ENCODE measurements at regions not wholly inside any gene's neighbourhood (a gene's known extent, or its start where the extent isn't known, plus 50 kb on each side); places are given as distances from the start of the nearest gene placed in this dataset.
"Not testable (repeated sequence)": the region's sequence is repeated elsewhere in the genome, so short reads cannot be mapped to it uniquely, and the experiment has no call there.

- DNase-seq (ENCODE audit: low spot score) = no peak
Measured at GRCh38 chr5:125863579-125863978, 559.6 kb upstream of the GRAMD2B start.

GRCh38 chr5:125865166-125865815 lies 557.9 kb upstream of the GRAMD2B start:
- DNase-seq (ENCODE audit: low spot score) = no peak

GRCh38 chr5:125868036-125868435 lies 555.2 kb upstream of the GRAMD2B start:
- DNase-seq (ENCODE audit: low spot score) = no peak

GRCh38 chr5:125870256-125870655 lies 553.0 kb upstream of the GRAMD2B start:
- no peak for DNase-seq (ENCODE audit: low spot score)

GRCh38 chr5:125874057-125874456 lies 549.2 kb upstream of the GRAMD2B start:
- DNase-seq (ENCODE audit: low spot score) = no peak

- DNase-seq (ENCODE audit: low spot score) = no peak
Measured at GRCh38 chr5:125874717-125875116, 548.5 kb upstream of the GRAMD2B start.

GRCh38 chr5:125877248-125877647 lies 546.0 kb upstream of the GRAMD2B start:
- DNase-seq (ENCODE audit: low spot score) = no peak

GRCh38 chr5:125882061-125882460 lies 541.1 kb upstream of the GRAMD2B start:
- no peak for DNase-seq (ENCODE audit: low spot score)

GRCh38 chr5:125883223-125883622 lies 540.0 kb upstream of the GRAMD2B start:
- no peak for DNase-seq (ENCODE audit: low spot score)

- DNase-seq (ENCODE audit: low spot score) = no peak
Measured at GRCh38 chr5:125888358-125888757, 534.9 kb upstream of the GRAMD2B start.

- DNase-seq (ENCODE audit: low spot score) = no peak
Measured at GRCh38 chr5:125890511-125890931, 532.7 kb upstream of the GRAMD2B start.

- DNase-seq (ENCODE audit: low spot score) = no peak
Measured at GRCh38 chr5:125891061-125891725, 532.0 kb upstream of the GRAMD2B start.

GRCh38 chr5:125894383-125894782 lies 528.8 kb upstream of the GRAMD2B start:
- no peak for DNase-seq (ENCODE audit: low spot score)

GRCh38 chr5:125896368-125896767 lies 526.8 kb upstream of the GRAMD2B start:
- DNase-seq (ENCODE audit: low spot score) = no peak

GRCh38 chr5:125897089-125897488 lies 526.1 kb upstream of the GRAMD2B start:
- DNase-seq (ENCODE audit: low spot score) = no peak

- no peak for DNase-seq (ENCODE audit: low spot score)
Measured at GRCh38 chr5:125898851-125899405, 524.3 kb upstream of the GRAMD2B start.

- DNase-seq (ENCODE audit: low spot score) = no peak
Measured at GRCh38 chr5:125912028-125912427, 511.2 kb upstream of the GRAMD2B start.

- no peak for DNase-seq (ENCODE audit: low spot score)
Measured at GRCh38 chr5:125913200-125913599, 510.0 kb upstream of the GRAMD2B start.

GRCh38 chr5:125914471-125914870 lies 508.7 kb upstream of the GRAMD2B start:
- no peak for DNase-seq (ENCODE audit: low spot score)

GRCh38 chr5:125923958-125924357 lies 499.3 kb upstream of the GRAMD2B start:
- DNase-seq (ENCODE audit: low spot score) = not testable (repeated sequence)

GRCh38 chr5:125926172-125926571 lies 497.0 kb upstream of the GRAMD2B start:
- DNase-seq (ENCODE audit: low spot score) = no peak

GRCh38 chr5:125928663-125929062 lies 494.5 kb upstream of the GRAMD2B start:
- no peak for DNase-seq (ENCODE audit: low spot score)

GRCh38 chr5:125950012-125950615 lies 473.1 kb upstream of the GRAMD2B start:
- no peak for DNase-seq (ENCODE audit: low spot score)
